Endodermal cell (in vitro differentiated cells): ENCODE measurements at regions not wholly inside any gene's neighbourhood (a gene's known extent, or its start where the extent isn't known, plus 50 kb on each side); places are given as distances from the start of the nearest gene placed in this dataset.

ENCODE experiments used
- DNase-seq: peaks from one replicate; pipeline ENCODE4 v3.0.0-alpha.2; 2017
- H3K27ac ChIP-seq: 2 replicates; pipeline ENCODE4 v1.5.1; 2013; ENCODE audit warnings: mild to moderate bottlenecking, low read depth, low read length, moderate library complexity
- H3K27me3 ChIP-seq: 2 replicates; pipeline ENCODE4 v1.6.1; 2013; ENCODE audit warnings: mild to moderate bottlenecking, low read length, moderate library complexity; ENCODE audit not compliant: insufficient read depth, control insufficient read depth, poor library complexity, severe bottlenecking
- H3K36me3 ChIP-seq: 2 replicates; pipeline ENCODE4 v1.7.0; 2013; ENCODE audit warnings: mild to moderate bottlenecking, low read length, moderate library complexity; ENCODE audit not compliant: control insufficient read depth, insufficient read depth
- H3K4me1 ChIP-seq: one replicate; pipeline ENCODE4 v1.7.0; 2013; ENCODE audit warnings: low read length; ENCODE audit not compliant: control insufficient read depth, insufficient read depth
- H3K4me3 ChIP-seq: 2 replicates; pipeline ENCODE4 v1.5.1; 2013; ENCODE audit warnings: mild to moderate bottlenecking, low read length, moderate library complexity
- H3K9ac ChIP-seq: 2 replicates; pipeline ENCODE4 v1.6.1; 2013; ENCODE audit warnings: mild to moderate bottlenecking, low read length, moderate library complexity; ENCODE audit not compliant: poor library complexity, severe bottlenecking; ENCODE audit errors: extremely low read depth
- H3K9me3 ChIP-seq: 2 replicates; pipeline ENCODE4 v1.6.1; 2013; ENCODE audit warnings: mild to moderate bottlenecking, low read length, moderate library complexity; ENCODE audit not compliant: control insufficient read depth
- H3K27ac Mint-ChIP-seq: 2 replicates; pipeline ENCODE4 v1.8.0; 2020; ENCODE audit warnings: mixed read lengths
- H3K27me3 Mint-ChIP-seq: 2 replicates; pipeline ENCODE4 v1.8.0; 2021; ENCODE audit warnings: mild to moderate bottlenecking, mixed read lengths; ENCODE audit not compliant: insufficient read depth
- H3K36me3 Mint-ChIP-seq: 2 replicates; pipeline ENCODE4 v1.8.0; 2020; ENCODE audit warnings: low read depth, mixed read lengths
- H3K4me1 Mint-ChIP-seq: 2 replicates; pipeline ENCODE4 v1.8.0; 2020; ENCODE audit warnings: mixed read lengths
- H3K4me3 Mint-ChIP-seq: 2 replicates; pipeline ENCODE4 v1.8.0; 2020; ENCODE audit warnings: mild to moderate bottlenecking, moderate library complexity, mixed read lengths
- H3K9me3 Mint-ChIP-seq: 2 replicates; pipeline ENCODE4 v1.8.0; 2020; ENCODE audit warnings: mild to moderate bottlenecking, mixed read lengths
- WGBS, 2 experiments: methylation state at CpG; one replicate each; pipeline versions ENCODE4 v1.1.5 to v1.1.7; 2013; ENCODE audit warnings: missing lambda C conversion rate in 2 of 2, mixed read lengths in 1 of 2; ENCODE audit not compliant: insufficient coverage in 1 of 2, insufficient read length in 1 of 2; 5-methylcytosine and 5-hydroxymethylcytosine counted together
- TF ChIP-seq, protein P1 (sequence below): fragments of 200-600 bp; sonication (generic); conservative IDR thresholded peaks from 2 replicates; pipeline ENCODE4 v1.5.0; 2021; ENCODE audit warnings: antibody characterized with exemption, mild to moderate bottlenecking

DNA sequence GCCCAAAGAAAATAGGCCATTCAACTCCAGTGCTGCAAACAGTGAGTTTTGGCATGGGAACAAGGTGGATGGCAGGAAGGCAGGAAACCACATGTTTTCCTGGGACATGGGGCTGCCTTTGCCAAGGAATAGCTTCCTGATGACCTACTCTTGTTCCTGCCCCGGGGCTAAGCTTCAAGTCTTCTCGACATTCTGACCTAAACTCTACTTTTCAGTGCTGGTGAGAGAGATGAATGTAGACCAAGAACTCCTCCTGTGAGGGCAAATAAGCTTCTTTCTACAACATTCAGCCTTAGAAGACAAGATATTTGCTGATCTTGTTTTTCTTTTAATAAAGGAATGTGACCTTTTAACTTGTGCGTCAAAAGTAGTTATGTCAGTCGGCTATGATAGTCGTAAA lies 199.0 kb downstream of the GPR37 start:
- no peaks in the 10 kb centered on the region for H3K36me3 Mint-ChIP-seq
- TF ChIP-seq, protein P1, sequence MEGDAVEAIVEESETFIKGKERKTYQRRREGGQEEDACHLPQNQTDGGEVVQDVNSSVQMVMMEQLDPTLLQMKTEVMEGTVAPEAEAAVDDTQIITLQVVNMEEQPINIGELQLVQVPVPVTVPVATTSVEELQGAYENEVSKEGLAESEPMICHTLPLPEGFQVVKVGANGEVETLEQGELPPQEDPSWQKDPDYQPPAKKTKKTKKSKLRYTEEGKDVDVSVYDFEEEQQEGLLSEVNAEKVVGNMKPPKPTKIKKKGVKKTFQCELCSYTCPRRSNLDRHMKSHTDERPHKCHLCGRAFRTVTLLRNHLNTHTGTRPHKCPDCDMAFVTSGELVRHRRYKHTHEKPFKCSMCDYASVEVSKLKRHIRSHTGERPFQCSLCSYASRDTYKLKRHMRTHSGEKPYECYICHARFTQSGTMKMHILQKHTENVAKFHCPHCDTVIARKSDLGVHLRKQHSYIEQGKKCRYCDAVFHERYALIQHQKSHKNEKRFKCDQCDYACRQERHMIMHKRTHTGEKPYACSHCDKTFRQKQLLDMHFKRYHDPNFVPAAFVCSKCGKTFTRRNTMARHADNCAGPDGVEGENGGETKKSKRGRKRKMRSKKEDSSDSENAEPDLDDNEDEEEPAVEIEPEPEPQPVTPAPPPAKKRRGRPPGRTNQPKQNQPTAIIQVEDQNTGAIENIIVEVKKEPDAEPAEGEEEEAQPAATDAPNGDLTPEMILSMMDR = no peak
- Histone ChIP-seq H3K27me3 (no peaks in the 10 kb centered on the region), H3K4me3 (no peak overlapping the region), H3K4me1 (no peaks in the 10 kb centered on the region), H3K36me3 (no peaks in the 10 kb centered on the region), H3K27ac (no peak overlapping the region), H3K9ac (no peak overlapping the region), H3K9me3 (no peaks in the 10 kb centered on the region)
- no peaks in the 10 kb centered on the region for H3K27me3 Mint-ChIP-seq
- 50 to 92% methylated on average over 2 to 5 of the region's 5 CpGs for WGBS, 2 experiments
- no peaks in the 10 kb centered on the region for H3K9me3 Mint-ChIP-seq
- DNase-seq = no peak
- peaks cover 7% of the 10 kb centered on the region for H3K4me1 Mint-ChIP-seq
- no peak overlapping the region for H3K4me3 Mint-ChIP-seq
- peak overlapping the region; percentile 31 for H3K27ac Mint-ChIP-seq

- no peak for DNase-seq
- Mint-ChIP-seq H3K27me3 (no peaks in the 10 kb centered on the region), H3K4me3 (no peak overlapping the region), H3K27ac (no peak overlapping the region), H3K9me3 (no peaks in the 10 kb centered on the region), H3K36me3 (no peaks in the 10 kb centered on the region), H3K4me1 (no peaks in the 10 kb centered on the region)
- WGBS, 2 experiments = 75% methylated on average over 1 of the region's 1 CpG; no CpG with 5 or more reads in 1 of the 2 experiments
- H3K36me3 ChIP-seq = no peaks in the 10 kb centered on the region
- H3K9me3 ChIP-seq = no peaks in the 10 kb centered on the region
- no peak overlapping the region for H3K9ac ChIP-seq
- H3K4me1 ChIP-seq = no peaks in the 10 kb centered on the region
- TF ChIP-seq, protein P1 = no peak
- no peak overlapping the region for H3K4me3 ChIP-seq
- no peaks in the 10 kb centered on the region for H3K27me3 ChIP-seq
- no peak overlapping the region for H3K27ac ChIP-seq
Measured at GRCh38 chr7:124557587-124557986, 208.0 kb downstream of the GPR37 start.

- Mint-ChIP-seq H3K9me3 (no peaks in the 10 kb centered on the region), H3K27me3 (no peaks in the 10 kb centered on the region), H3K4me3 (no peak overlapping the region), H3K36me3 (no peaks in the 10 kb centered on the region), H3K27ac (no peak overlapping the region), H3K4me1 (no peaks in the 10 kb centered on the region)
- TF ChIP-seq, protein P1 = no peak
- Histone ChIP-seq H3K36me3 (no peaks in the 10 kb centered on the region), H3K27me3 (no peaks in the 10 kb centered on the region), H3K9ac (no peak overlapping the region), H3K4me3 (no peak overlapping the region), H3K9me3 (no peaks in the 10 kb centered on the region), H3K4me1 (no peaks in the 10 kb centered on the region), H3K27ac (no peak overlapping the region)
- no peak for DNase-seq
- WGBS, 2 experiments = 90 to 96% methylated on average over 4 to 5 of the region's 5 CpGs
Measured at GRCh38 chr7:124557101-124557500, 208.5 kb downstream of the GPR37 start.
